ENCODE measurements at regions not wholly inside any gene's neighbourhood (a gene's known extent, or its start where the extent isn't known, plus 50 kb on each side); places are given as distances from the start of the nearest gene placed in this dataset.
"Not testable (repeated sequence)": the region's sequence is repeated elsewhere in the genome, so short reads cannot be mapped to it uniquely, and the experiment has no call there.

- Mint-ChIP-seq H3K9me3 (no peaks in the 10 kb centered on the region), H3K4me1 (ENCODE audit: low read depth) (no peaks in the 10 kb centered on the region), H3K27me3 (peaks cover 11% of the 10 kb centered on the region), H3K36me3 (ENCODE audit: low read depth) (no peaks in the 10 kb centered on the region), H3K4me3 (no peak overlapping the region), H3K27ac (no peak overlapping the region)
These were observed 194.3 kb upstream of the MSX2 start for GRCh38 chr5:174529925-174530681.

- H3K4me3 Mint-ChIP-seq: no peak overlapping the region
- H3K9me3 Mint-ChIP-seq: no peaks in the 10 kb centered on the region
- no peaks in the 10 kb centered on the region for H3K4me1 Mint-ChIP-seq (ENCODE audit: low read depth)
- peaks cover 17% of the 10 kb centered on the region for H3K27me3 Mint-ChIP-seq
- no peaks in the 10 kb centered on the region for H3K36me3 Mint-ChIP-seq (ENCODE audit: low read depth)
- H3K27ac Mint-ChIP-seq: no peak overlapping the region
These were observed 192.6 kb upstream of the MSX2 start for GRCh38 chr5:174531782-174532191.

GRCh38 chr5:174532455-174533453 is 191.6 kb upstream of the MSX2 start:
- no peaks in the 10 kb centered on the region for H3K9me3 Mint-ChIP-seq
- H3K27ac Mint-ChIP-seq: no peak overlapping the region
- no peaks in the 10 kb centered on the region for H3K4me1 Mint-ChIP-seq (ENCODE audit: low read depth)
- no peak overlapping the region for H3K4me3 Mint-ChIP-seq
- no peaks in the 10 kb centered on the region for H3K36me3 Mint-ChIP-seq (ENCODE audit: low read depth)
- H3K27me3 Mint-ChIP-seq: peaks cover 17% of the 10 kb centered on the region

GRCh38 chr5:174533751-174534241 is 190.6 kb upstream of the MSX2 start:
- Mint-ChIP-seq H3K36me3 (ENCODE audit: low read depth) (no peaks in the 10 kb centered on the region), H3K27me3 (peaks cover 16% of the 10 kb centered on the region), H3K4me3 (no peak overlapping the region), H3K4me1 (ENCODE audit: low read depth) (no peaks in the 10 kb centered on the region), H3K9me3 (peaks cover 8% of the 10 kb centered on the region), H3K27ac (no peak overlapping the region)

- H3K27ac Mint-ChIP-seq: no peak overlapping the region
- no peak overlapping the region for H3K4me3 Mint-ChIP-seq
- H3K9me3 Mint-ChIP-seq: peaks cover 11% of the 10 kb centered on the region
- H3K4me1 Mint-ChIP-seq (ENCODE audit: low read depth): no peaks in the 10 kb centered on the region
- H3K36me3 Mint-ChIP-seq (ENCODE audit: low read depth): no peaks in the 10 kb centered on the region
- peaks cover 15% of the 10 kb centered on the region for H3K27me3 Mint-ChIP-seq
These were observed 188.7 kb upstream of the MSX2 start for GRCh38 chr5:174535669-174536068.

GRCh38 chr5:174539823-174540222 is 184.6 kb upstream of the MSX2 start:
- not testable (repeated sequence) for H3K27me3 Mint-ChIP-seq; H3K4me3 Mint-ChIP-seq; H3K36me3 Mint-ChIP-seq (ENCODE audit: low read depth); H3K27ac Mint-ChIP-seq; H3K4me1 Mint-ChIP-seq (ENCODE audit: low read depth)
- peaks cover 12% of the 10 kb centered on the region for H3K9me3 Mint-ChIP-seq

- Mint-ChIP-seq H3K27ac (no peak overlapping the region), H3K4me1 (ENCODE audit: low read depth) (no peaks in the 10 kb centered on the region), H3K9me3 (peaks cover 12% of the 10 kb centered on the region), H3K36me3 (ENCODE audit: low read depth) (no peaks in the 10 kb centered on the region), H3K27me3 (no peaks in the 10 kb centered on the region), H3K4me3 (no peak overlapping the region)
These were observed 182.3 kb upstream of the MSX2 start for GRCh38 chr5:174542037-174542436.

GRCh38 chr5:174542471-174542870 is 181.9 kb upstream of the MSX2 start:
- Mint-ChIP-seq H3K36me3 (ENCODE audit: low read depth) (no peaks in the 10 kb centered on the region), H3K27me3 (no peaks in the 10 kb centered on the region), H3K9me3 (peaks cover 12% of the 10 kb centered on the region), H3K4me1 (ENCODE audit: low read depth) (no peaks in the 10 kb centered on the region), H3K4me3 (no peak overlapping the region), H3K27ac (no peak overlapping the region)

GRCh38 chr5:174545926-174546325 is 178.5 kb upstream of the MSX2 start:
- H3K27me3 Mint-ChIP-seq: peaks cover 4% of the 10 kb centered on the region
- no peaks in the 10 kb centered on the region for H3K9me3 Mint-ChIP-seq
- H3K36me3 Mint-ChIP-seq (ENCODE audit: low read depth): no peaks in the 10 kb centered on the region
- no peak overlapping the region for H3K27ac Mint-ChIP-seq
- H3K4me1 Mint-ChIP-seq (ENCODE audit: low read depth): no peaks in the 10 kb centered on the region
- H3K4me3 Mint-ChIP-seq: no peak overlapping the region

- Mint-ChIP-seq H3K36me3 (ENCODE audit: low read depth) (no peaks in the 10 kb centered on the region), H3K27me3 (peaks cover 10% of the 10 kb centered on the region), H3K4me3 (no peak overlapping the region), H3K9me3 (no peaks in the 10 kb centered on the region), H3K27ac (no peak overlapping the region), H3K4me1 (ENCODE audit: low read depth) (no peaks in the 10 kb centered on the region)
These were observed 176.6 kb upstream of the MSX2 start for GRCh38 chr5:174547814-174548213.

- no peaks in the 10 kb centered on the region for H3K36me3 Mint-ChIP-seq (ENCODE audit: low read depth)
- no peak overlapping the region for H3K4me3 Mint-ChIP-seq
- H3K9me3 Mint-ChIP-seq: no peaks in the 10 kb centered on the region
- H3K27ac Mint-ChIP-seq: no peak overlapping the region
- H3K4me1 Mint-ChIP-seq (ENCODE audit: low read depth): no peaks in the 10 kb centered on the region
- peaks cover 10% of the 10 kb centered on the region for H3K27me3 Mint-ChIP-seq
These were observed 175.1 kb upstream of the MSX2 start for GRCh38 chr5:174549254-174549653.

- Mint-ChIP-seq H3K9me3 (no peaks in the 10 kb centered on the region), H3K4me3 (no peak overlapping the region), H3K27ac (no peak overlapping the region), H3K36me3 (ENCODE audit: low read depth) (no peaks in the 10 kb centered on the region), H3K4me1 (ENCODE audit: low read depth) (no peaks in the 10 kb centered on the region), H3K27me3 (peaks cover 10% of the 10 kb centered on the region)
These were observed 174.4 kb upstream of the MSX2 start for GRCh38 chr5:174550026-174550425.

GRCh38 chr5:174552428-174552827 is 172.0 kb upstream of the MSX2 start:
- no peaks in the 10 kb centered on the region for H3K9me3 Mint-ChIP-seq
- H3K4me3 Mint-ChIP-seq: no peak overlapping the region
- peaks cover 10% of the 10 kb centered on the region for H3K27me3 Mint-ChIP-seq
- no peak overlapping the region for H3K27ac Mint-ChIP-seq
- H3K4me1 Mint-ChIP-seq (ENCODE audit: low read depth): no peaks in the 10 kb centered on the region
- H3K36me3 Mint-ChIP-seq (ENCODE audit: low read depth): no peaks in the 10 kb centered on the region

- Mint-ChIP-seq H3K4me1 (ENCODE audit: low read depth) (no peaks in the 10 kb centered on the region), H3K4me3 (no peak overlapping the region), H3K27me3 (peaks cover 10% of the 10 kb centered on the region), H3K27ac (no peak overlapping the region), H3K36me3 (ENCODE audit: low read depth) (no peaks in the 10 kb centered on the region), H3K9me3 (no peaks in the 10 kb centered on the region)
These were observed 170.8 kb upstream of the MSX2 start for GRCh38 chr5:174553556-174553955.

GRCh38 chr5:174555726-174556125 is 168.7 kb upstream of the MSX2 start:
- no peaks in the 10 kb centered on the region for H3K9me3 Mint-ChIP-seq
- H3K27me3 Mint-ChIP-seq: peaks cover 11% of the 10 kb centered on the region

More at GRCh38 chr5:174555726-174556125, 168.7 kb upstream of the MSX2 start:
- no peak overlapping the region for H3K27ac Mint-ChIP-seq
- H3K36me3 Mint-ChIP-seq (ENCODE audit: low read depth): no peaks in the 10 kb centered on the region
- no peaks in the 10 kb centered on the region for H3K4me1 Mint-ChIP-seq (ENCODE audit: low read depth)
- no peak overlapping the region for H3K4me3 Mint-ChIP-seq

Measured in stimulated activated naive CD8-positive, alpha-beta T cell treated with anti-CD3 and anti-CD28 coated beads, Interleukin-15, Interleukin-2, amounts not matched to agents 100 ng/mL and 50 ng/mL, for 24 hours (primary cell).